WTC11 (cell line): ENCODE measurements at regions not wholly inside any gene's neighbourhood (a gene's known extent, or its start where the extent isn't known, plus 50 kb on each side); places are given as distances from the start of the nearest gene placed in this dataset.

ENCODE experiments used
- MAX ChIP-seq: sonication (generic); formaldehyde crosslinking; IDR thresholded peaks from 2 replicates; pipeline ENCODE4 v1.8.0; 2022; ENCODE audit warnings: mild to moderate bottlenecking, missing genetic modification reagents
- NR1H2 ChIP-seq: sonication (generic); formaldehyde crosslinking; IDR thresholded peaks from 2 replicates; pipeline ENCODE4 v1.9.0; 2021; ENCODE audit warnings: mild to moderate bottlenecking, moderate library complexity, missing genetic modification reagents
- ZNF138 ChIP-seq: sonication (generic); formaldehyde crosslinking; conservative IDR thresholded peaks from 2 replicates; pipeline ENCODE4 v1.8.1; 2022; ENCODE audit warnings: mild to moderate bottlenecking, moderate library complexity, missing genetic modification reagents

- TF ChIP-seq ZNF138 (CRISPR knock-in tag) = no peak
- TF ChIP-seq NR1H2 (CRISPR knock-in tag) = no peak
- TF ChIP-seq MAX (CRISPR knock-in tag) = no peak
Measured at GRCh38 chr6:55643861-55644260, 64.9 kb upstream of the HMGCLL1 start.
